ENCODE measurements at regions not wholly inside any gene's neighbourhood (a gene's known extent, or its start where the extent isn't known, plus 50 kb on each side); places are given as distances from the start of the nearest gene placed in this dataset.

- DNase-seq (ENCODE audit: low spot score), result no peak
Observed at GRCh38 chr6:100944644-100945043, 63.5 kb upstream of the ASCC3 start.

- no peak for DNase-seq (ENCODE audit: low spot score)
Observed at GRCh38 chr6:100946021-100946540, 65.0 kb upstream of the ASCC3 start.

GRCh38 chr6:100946711-100947110 is 65.6 kb upstream of the ASCC3 start:
- no peak for DNase-seq (ENCODE audit: low spot score)

- DNase-seq (ENCODE audit: low spot score), result peak; percentile 46
Observed at GRCh38 chr6:100948381-100949133, 67.4 kb upstream of the ASCC3 start.

- no peak for DNase-seq (ENCODE audit: low spot score)
Observed at GRCh38 chr6:100952006-100952405, 70.9 kb upstream of the ASCC3 start.

- no peak for DNase-seq (ENCODE audit: low spot score)
Observed at GRCh38 chr6:100959280-100959679, 78.2 kb upstream of the ASCC3 start.

GRCh38 chr6:100962466-100962865 is 81.3 kb upstream of the ASCC3 start:
- no peak for DNase-seq (ENCODE audit: low spot score)

- no peak for DNase-seq (ENCODE audit: low spot score)
Observed at GRCh38 chr6:100965067-100965466, 83.9 kb upstream of the ASCC3 start.

- DNase-seq (ENCODE audit: low spot score), result peak; percentile 3
Observed at GRCh38 chr6:100968949-100969348, 87.8 kb upstream of the ASCC3 start.

GRCh38 chr6:100979267-100979666 is 98.1 kb upstream of the ASCC3 start:
- no peak for DNase-seq (ENCODE audit: low spot score)

- DNase-seq (ENCODE audit: low spot score), result no peak
Observed at GRCh38 chr6:100980949-100981348, 99.8 kb upstream of the ASCC3 start.

GRCh38 chr6:100986921-100987320 is 105.8 kb upstream of the ASCC3 start:
- DNase-seq (ENCODE audit: low spot score), result no peak

- DNase-seq (ENCODE audit: low spot score), result no peak
Observed at GRCh38 chr6:100987556-100987955, 106.4 kb upstream of the ASCC3 start.

- no peak for DNase-seq (ENCODE audit: low spot score)
Observed at GRCh38 chr6:100988391-100988984, 107.4 kb upstream of the ASCC3 start.

GRCh38 chr6:100990070-100990469 is 108.9 kb upstream of the ASCC3 start:
- no peak for DNase-seq (ENCODE audit: low spot score)

GRCh38 chr6:100996409-100996808 is 115.3 kb upstream of the ASCC3 start:
- no peak for DNase-seq (ENCODE audit: low spot score)

GRCh38 chr6:100998111-100998510 is 117.0 kb upstream of the ASCC3 start:
- no peak for DNase-seq (ENCODE audit: low spot score)

GRCh38 chr6:100999034-100999597 is 118.0 kb upstream of the ASCC3 start:
- DNase-seq (ENCODE audit: low spot score), result no peak

- no peak for DNase-seq (ENCODE audit: low spot score)
Observed at GRCh38 chr6:101000341-101000740, 119.2 kb upstream of the ASCC3 start.

- DNase-seq (ENCODE audit: low spot score), result no peak
Observed at GRCh38 chr6:101001012-101001411, 119.9 kb upstream of the ASCC3 start.

- DNase-seq (ENCODE audit: low spot score), result no peak
Observed at GRCh38 chr6:101001607-101002006, 120.5 kb upstream of the ASCC3 start.

- no peak for DNase-seq (ENCODE audit: low spot score)
Observed at GRCh38 chr6:101003075-101003474, 121.9 kb upstream of the ASCC3 start.

GRCh38 chr6:101011186-101011585 is 130.1 kb upstream of the ASCC3 start:
- DNase-seq (ENCODE audit: low spot score), result no peak

Data from HuH-7 (cell line).